ENCODE measurements at regions not wholly inside any gene's neighbourhood (a gene's known extent, or its start where the extent isn't known, plus 50 kb on each side); places are given as distances from the start of the nearest gene placed in this dataset.

GRCh38 chr16:64731891-64732290 is 390.0 kb downstream of the CDH11 start:
- H3K4me1 Mint-ChIP-seq (ENCODE audit: low read depth) = no peaks in the 10 kb centered on the region
- H3K36me3 Mint-ChIP-seq (ENCODE audit: low read depth) = no peaks in the 10 kb centered on the region
- no peaks in the 10 kb centered on the region for H3K9me3 Mint-ChIP-seq
- DNase-seq = no peak
- H3K27me3 Mint-ChIP-seq (ENCODE audit: insufficient read depth) = no peaks in the 10 kb centered on the region; the same call in 1 of the 2 replicates
- no peak overlapping the region for H3K4me3 Mint-ChIP-seq
- no peak overlapping the region for H3K27ac Mint-ChIP-seq
- TF ChIP-seq, protein P1, sequence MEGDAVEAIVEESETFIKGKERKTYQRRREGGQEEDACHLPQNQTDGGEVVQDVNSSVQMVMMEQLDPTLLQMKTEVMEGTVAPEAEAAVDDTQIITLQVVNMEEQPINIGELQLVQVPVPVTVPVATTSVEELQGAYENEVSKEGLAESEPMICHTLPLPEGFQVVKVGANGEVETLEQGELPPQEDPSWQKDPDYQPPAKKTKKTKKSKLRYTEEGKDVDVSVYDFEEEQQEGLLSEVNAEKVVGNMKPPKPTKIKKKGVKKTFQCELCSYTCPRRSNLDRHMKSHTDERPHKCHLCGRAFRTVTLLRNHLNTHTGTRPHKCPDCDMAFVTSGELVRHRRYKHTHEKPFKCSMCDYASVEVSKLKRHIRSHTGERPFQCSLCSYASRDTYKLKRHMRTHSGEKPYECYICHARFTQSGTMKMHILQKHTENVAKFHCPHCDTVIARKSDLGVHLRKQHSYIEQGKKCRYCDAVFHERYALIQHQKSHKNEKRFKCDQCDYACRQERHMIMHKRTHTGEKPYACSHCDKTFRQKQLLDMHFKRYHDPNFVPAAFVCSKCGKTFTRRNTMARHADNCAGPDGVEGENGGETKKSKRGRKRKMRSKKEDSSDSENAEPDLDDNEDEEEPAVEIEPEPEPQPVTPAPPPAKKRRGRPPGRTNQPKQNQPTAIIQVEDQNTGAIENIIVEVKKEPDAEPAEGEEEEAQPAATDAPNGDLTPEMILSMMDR (IDR thresholded peaks at IDR 0.05) = no peak

DNA sequence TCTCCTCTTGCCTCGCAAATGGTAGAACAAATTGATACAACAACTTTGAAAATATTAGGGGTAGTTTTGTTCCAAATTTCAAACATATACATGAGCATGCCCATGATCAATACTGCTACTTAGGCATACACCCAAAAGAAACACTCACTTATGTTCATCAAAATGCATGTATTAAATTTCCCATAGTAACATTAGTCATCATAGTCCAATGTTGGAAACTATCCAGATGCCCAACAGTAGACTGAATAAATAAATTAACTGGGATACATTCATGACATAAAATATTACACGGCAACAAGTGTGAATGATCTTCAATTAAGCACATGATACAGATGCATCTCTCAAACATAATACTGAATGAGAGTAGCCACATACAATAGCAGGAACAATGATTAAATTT is 391.6 kb downstream of the CDH11 start:
- Mint-ChIP-seq H3K27ac (no peak overlapping the region), H3K9me3 (no peaks in the 10 kb centered on the region), H3K4me3 (no peak overlapping the region), H3K36me3 (ENCODE audit: low read depth) (no peaks in the 10 kb centered on the region), H3K27me3 (ENCODE audit: insufficient read depth) (peaks cover 3% of the 10 kb centered on the region; the same call in 1 of the 2 replicates), H3K4me1 (ENCODE audit: low read depth) (no peaks in the 10 kb centered on the region)
- no peak for DNase-seq
- TF ChIP-seq, protein P1 (IDR thresholded peaks at IDR 0.05) = no peak

DNA sequence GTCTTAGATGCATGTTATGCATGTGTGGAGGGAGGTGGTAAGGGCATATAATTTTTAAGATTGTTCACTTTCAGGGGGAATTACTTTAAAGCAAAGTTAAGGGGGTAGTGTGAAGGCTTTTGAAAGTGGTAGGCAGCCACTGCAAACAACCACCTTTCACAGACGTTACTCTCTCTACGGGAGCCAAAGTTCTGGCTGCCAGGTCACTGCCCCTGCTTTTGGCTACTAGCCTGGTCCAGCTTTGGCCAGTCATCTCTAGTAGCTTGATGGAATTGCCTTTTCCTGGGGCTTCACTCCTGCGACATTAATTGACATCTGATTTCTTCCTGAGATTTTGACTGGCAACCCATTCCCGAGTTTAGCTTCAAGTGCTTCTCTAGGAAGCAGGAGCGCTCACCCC is 397.5 kb downstream of the CDH11 start:
- 0 out of 2 replicates have a peak, but pooled peaks cover 3% of the 10 kb centered on the region for H3K27me3 Mint-ChIP-seq (ENCODE audit: insufficient read depth)
- TF ChIP-seq, protein P1 (IDR thresholded peaks at IDR 0.05) = no peak

GRCh38 chr16:64718486-64718885 is 403.4 kb downstream of the CDH11 start:
- H3K36me3 Mint-ChIP-seq (ENCODE audit: low read depth) = no peaks in the 10 kb centered on the region
- H3K4me3 Mint-ChIP-seq = no peak overlapping the region
- H3K9me3 Mint-ChIP-seq = no peaks in the 10 kb centered on the region
- DNase-seq = no peak
- no peak overlapping the region for H3K27ac Mint-ChIP-seq
- TF ChIP-seq, protein P1 (IDR thresholded peaks at IDR 0.05) = no peak
- no peaks in the 10 kb centered on the region for H3K4me1 Mint-ChIP-seq (ENCODE audit: low read depth)
- H3K27me3 Mint-ChIP-seq (ENCODE audit: insufficient read depth) = peaks cover 3% of the 10 kb centered on the region

More for the DNA sequence above, 397.5 kb downstream of the CDH11 start:
- Mint-ChIP-seq H3K9me3 (no peaks in the 10 kb centered on the region), H3K36me3 (ENCODE audit: low read depth) (no peaks in the 10 kb centered on the region), H3K27ac (no peak overlapping the region), H3K4me1 (ENCODE audit: low read depth) (no peaks in the 10 kb centered on the region), H3K4me3 (no peak overlapping the region)
- DNase-seq = no peak

- H3K4me3 Mint-ChIP-seq = no peak overlapping the region
- no peaks in the 10 kb centered on the region for H3K4me1 Mint-ChIP-seq (ENCODE audit: low read depth)
- TF ChIP-seq, protein P1 (IDR thresholded peaks at IDR 0.05) = no peak
- H3K27me3 Mint-ChIP-seq (ENCODE audit: insufficient read depth) = peaks cover 9% of the 10 kb centered on the region
- H3K36me3 Mint-ChIP-seq (ENCODE audit: low read depth) = no peaks in the 10 kb centered on the region
- no peak overlapping the region for H3K27ac Mint-ChIP-seq
- no peaks in the 10 kb centered on the region for H3K9me3 Mint-ChIP-seq
- no peak for DNase-seq
Observed at GRCh38 chr16:64717871-64718270, 404.0 kb downstream of the CDH11 start.

DNA sequence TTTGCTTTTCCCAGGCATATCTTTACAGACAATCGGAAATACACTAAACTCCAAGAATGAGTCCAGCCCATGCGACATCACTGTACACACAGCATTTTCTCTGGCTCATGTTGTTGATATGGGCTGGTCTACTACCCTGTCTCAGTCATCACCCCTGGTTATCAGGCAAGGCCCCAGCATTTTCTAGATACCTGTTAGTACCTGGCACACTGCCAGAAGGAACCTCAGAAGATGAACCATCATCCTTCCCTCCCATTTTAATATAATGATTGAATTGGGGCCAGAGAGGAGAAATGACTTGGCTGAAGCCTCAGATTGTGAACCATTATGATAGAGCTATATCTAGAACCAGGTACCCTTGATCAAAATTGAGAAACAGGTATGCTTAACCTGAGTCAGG is 406.2 kb downstream of the CDH11 start:
- TF ChIP-seq, protein P1 (IDR thresholded peaks at IDR 0.05) = no peak
- H3K36me3 Mint-ChIP-seq (ENCODE audit: low read depth) = no peaks in the 10 kb centered on the region
- no peaks in the 10 kb centered on the region for H3K9me3 Mint-ChIP-seq
- H3K4me1 Mint-ChIP-seq (ENCODE audit: low read depth) = no peaks in the 10 kb centered on the region
- DNase-seq = no peak
- no peak overlapping the region for H3K27ac Mint-ChIP-seq
- H3K4me3 Mint-ChIP-seq = no peak overlapping the region
- peaks cover 9% of the 10 kb centered on the region for H3K27me3 Mint-ChIP-seq (ENCODE audit: insufficient read depth)

All from HFFc6 (cell line).